ENCODE measurements at regions not wholly inside any gene's neighbourhood (a gene's known extent, or its start where the extent isn't known, plus 50 kb on each side); places are given as distances from the start of the nearest gene placed in this dataset.

DNA sequence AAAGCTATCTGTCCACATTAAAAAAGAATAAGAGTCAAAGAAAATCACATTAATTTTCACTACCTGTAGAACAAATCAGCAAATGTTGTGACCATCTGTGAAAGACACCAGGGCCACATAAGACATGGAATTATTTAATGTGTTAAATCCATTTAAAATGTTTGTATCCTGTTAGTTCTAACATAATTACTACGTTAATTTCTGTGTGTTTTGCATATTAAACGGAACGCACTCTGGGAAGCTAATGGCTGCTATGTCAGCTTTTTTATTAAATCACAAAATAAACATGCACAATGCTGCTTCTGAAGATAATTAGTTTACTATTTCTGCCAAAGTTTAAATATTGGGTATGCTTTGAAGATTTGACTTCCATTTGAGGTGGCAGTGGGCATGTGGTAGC, 1061.2 kb downstream of the CDH11 start (continued):
- TF ChIP-seq, protein P1, sequence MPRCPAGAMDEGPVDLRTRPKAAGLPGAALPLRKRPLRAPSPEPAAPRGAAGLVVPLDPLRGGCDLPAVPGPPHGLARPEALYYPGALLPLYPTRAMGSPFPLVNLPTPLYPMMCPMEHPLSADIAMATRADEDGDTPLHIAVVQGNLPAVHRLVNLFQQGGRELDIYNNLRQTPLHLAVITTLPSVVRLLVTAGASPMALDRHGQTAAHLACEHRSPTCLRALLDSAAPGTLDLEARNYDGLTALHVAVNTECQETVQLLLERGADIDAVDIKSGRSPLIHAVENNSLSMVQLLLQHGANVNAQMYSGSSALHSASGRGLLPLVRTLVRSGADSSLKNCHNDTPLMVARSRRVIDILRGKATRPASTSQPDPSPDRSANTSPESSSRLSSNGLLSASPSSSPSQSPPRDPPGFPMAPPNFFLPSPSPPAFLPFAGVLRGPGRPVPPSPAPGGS (IDR thresholded peaks at IDR 0.05; ENCODE audit: borderline replicate concordance, insufficient read depth, low read depth, low read length, poor library complexity, severe bottlenecking) = no peak
- TF ChIP-seq SIX5 (IDR thresholded peaks at IDR 0.05; ENCODE audit: low read depth, low read length, severe bottlenecking) = no peak
- no peak for TF ChIP-seq ZNF217 (IDR thresholded peaks at IDR 0.05)
- TF ChIP-seq, protein P2, sequence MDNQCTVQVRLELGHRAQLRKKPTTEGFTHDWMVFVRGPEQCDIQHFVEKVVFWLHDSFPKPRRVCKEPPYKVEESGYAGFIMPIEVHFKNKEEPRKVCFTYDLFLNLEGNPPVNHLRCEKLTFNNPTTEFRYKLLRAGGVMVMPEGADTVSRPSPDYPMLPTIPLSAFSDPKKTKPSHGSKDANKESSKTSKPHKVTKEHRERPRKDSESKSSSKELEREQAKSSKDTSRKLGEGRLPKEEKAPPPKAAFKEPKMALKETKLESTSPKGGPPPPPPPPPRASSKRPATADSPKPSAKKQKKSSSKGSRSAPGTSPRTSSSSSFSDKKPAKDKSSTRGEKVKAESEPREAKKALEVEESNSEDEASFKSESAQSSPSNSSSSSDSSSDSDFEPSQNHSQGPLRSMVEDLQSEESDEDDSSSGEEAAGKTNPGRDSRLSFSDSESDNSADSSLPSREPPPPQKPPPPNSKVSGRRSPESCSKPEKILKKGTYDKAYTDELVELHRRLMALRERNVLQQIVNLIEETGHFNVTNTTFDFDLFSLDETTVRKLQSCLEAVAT (IDR thresholded peaks at IDR 0.05) = no peak

DNA sequence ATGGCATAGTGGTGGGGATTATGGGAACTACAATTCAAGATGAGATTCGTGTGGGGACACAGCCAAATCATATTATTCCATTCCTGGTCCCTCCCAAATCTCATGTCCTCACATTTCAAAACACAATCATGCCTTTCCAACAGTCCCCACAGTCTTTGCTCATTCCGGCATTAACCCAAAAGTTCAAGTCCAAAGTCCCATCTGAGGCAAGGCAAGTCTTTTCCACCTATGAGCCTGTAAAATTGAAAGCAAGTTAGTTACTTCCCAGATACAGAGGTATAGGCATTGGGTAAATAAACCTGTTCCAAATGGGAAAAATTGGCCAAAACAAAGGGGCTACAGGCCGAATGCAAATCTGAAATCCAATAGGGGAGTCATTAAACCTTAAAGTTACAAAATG, 1063.2 kb downstream of the CDH11 start:
- POLR2A ChIA-PET = no interaction called here
- Histone ChIP-seq H3K79me2 (ENCODE audit: control insufficient read depth, insufficient read depth, low read length) (no peaks in the 10 kb centered on the region), H2AFZ (ENCODE audit: control insufficient read depth, low read depth, low read length) (no peak overlapping the region), H3K27ac (ENCODE audit: control insufficient read depth, insufficient read depth) (no peak overlapping the region), H3K4me3 (no peak overlapping the region), H3K9ac (ENCODE audit: control insufficient read depth, insufficient read depth, low read length) (no peak overlapping the region), H3K4me2 (ENCODE audit: control insufficient read depth, insufficient read depth) (no peak overlapping the region), H3K9me3 (replicated peaks; ENCODE audit: control insufficient read depth, insufficient read depth, low read length) (no peaks in the 10 kb centered on the region), H3K4me1 (ENCODE audit: control insufficient read depth, insufficient read depth, low read length) (no peaks in the 10 kb centered on the region), H4K20me1 (ENCODE audit: control insufficient read depth, insufficient read depth) (no peaks in the 10 kb centered on the region), H3K36me3 (ENCODE audit: control insufficient read depth in 2 of 2, insufficient read depth in 2 of 2, low read length in 1 of 2) (no peaks in the 10 kb centered on the region), H3K27me3 (replicated peaks in 1 of 2; ENCODE audit: control insufficient read depth in 2 of 2, insufficient read depth in 2 of 2, low read length in 1 of 2) (no peaks in the 10 kb centered on the region)
- FAIRE-seq (no peak), ATAC-seq (no peak), DNase-seq (ENCODE audit: low read depth, low spot score) (no peak)
- WGBS (ENCODE audit: insufficient coverage, insufficient replicate concordance, low lambda C conversion rate, missing lambda C conversion rate) = 26% methylated on average over 3 of the region's 3 CpGs
- intact Hi-C loops (cut with micrococcal nuclease; ENCODE audit: unreplicated experiment) (no loop called here), in situ Hi-C loops (cut with MboI) (no loop called here)
- RAD21 ChIA-PET (ENCODE audit: unreplicated experiment) = no interaction called here
- BruUV-seq (replicated peaks) = no TSS peak
- CTCF ChIA-PET = no interaction called here
- SMC1A ChIA-PET (ENCODE audit: uncharacterized antibody, unreplicated experiment) = no interaction called here
- no peak for TF ChIP-seq SMARCA5 (IDR thresholded peaks at IDR 0.05)
- TF ChIP-seq ZZZ3 (IDR thresholded peaks at IDR 0.05; ENCODE audit: control insufficient read depth, insufficient read length, low read depth) = no peak
- TF ChIP-seq, protein P3, sequence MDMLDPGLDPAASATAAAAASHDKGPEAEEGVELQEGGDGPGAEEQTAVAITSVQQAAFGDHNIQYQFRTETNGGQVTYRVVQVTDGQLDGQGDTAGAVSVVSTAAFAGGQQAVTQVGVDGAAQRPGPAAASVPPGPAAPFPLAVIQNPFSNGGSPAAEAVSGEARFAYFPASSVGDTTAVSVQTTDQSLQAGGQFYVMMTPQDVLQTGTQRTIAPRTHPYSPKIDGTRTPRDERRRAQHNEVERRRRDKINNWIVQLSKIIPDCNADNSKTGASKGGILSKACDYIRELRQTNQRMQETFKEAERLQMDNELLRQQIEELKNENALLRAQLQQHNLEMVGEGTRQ (IDR thresholded peaks at IDR 0.05; ENCODE audit: borderline replicate concordance, low read depth, low read length) = no peak
- no peak for TF ChIP-seq RELB (IDR thresholded peaks at IDR 0.05; ENCODE audit: low read depth)
- no peak for TF ChIP-seq CHD1 (IDR thresholded peaks at IDR 0.05; ENCODE audit: low read depth, low read length)
- no peak for TF ChIP-seq MYC (IDR thresholded peaks at IDR 0.05; ENCODE audit: insufficient read depth, insufficient read length, insufficient replicate concordance, low read length, severe bottlenecking)
- TF ChIP-seq, protein P4, sequence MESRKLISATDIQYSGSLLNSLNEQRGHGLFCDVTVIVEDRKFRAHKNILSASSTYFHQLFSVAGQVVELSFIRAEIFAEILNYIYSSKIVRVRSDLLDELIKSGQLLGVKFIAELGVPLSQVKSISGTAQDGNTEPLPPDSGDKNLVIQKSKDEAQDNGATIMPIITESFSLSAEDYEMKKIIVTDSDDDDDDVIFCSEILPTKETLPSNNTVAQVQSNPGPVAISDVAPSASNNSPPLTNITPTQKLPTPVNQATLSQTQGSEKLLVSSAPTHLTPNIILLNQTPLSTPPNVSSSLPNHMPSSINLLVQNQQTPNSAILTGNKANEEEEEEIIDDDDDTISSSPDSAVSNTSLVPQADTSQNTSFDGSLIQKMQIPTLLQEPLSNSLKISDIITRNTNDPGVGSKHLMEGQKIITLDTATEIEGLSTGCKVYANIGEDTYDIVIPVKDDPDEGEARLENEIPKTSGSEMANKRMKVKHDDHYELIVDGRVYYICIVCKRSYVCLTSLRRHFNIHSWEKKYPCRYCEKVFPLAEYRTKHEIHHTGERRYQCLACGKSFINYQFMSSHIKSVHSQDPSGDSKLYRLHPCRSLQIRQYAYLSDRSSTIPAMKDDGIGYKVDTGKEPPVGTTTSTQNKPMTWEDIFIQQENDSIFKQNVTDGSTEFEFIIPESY (IDR thresholded peaks at IDR 0.05) = no peak
- TF ChIP-seq POU2F2 (IDR thresholded peaks at IDR 0.05; ENCODE audit: borderline replicate concordance, low read depth, low read length) = no peak
- no peak for TF ChIP-seq CEBPB (IDR thresholded peaks at IDR 0.05; ENCODE audit: borderline replicate concordance in 1 of 2, low read depth in 2 of 2, low read length in 2 of 2)
- TF ChIP-seq EP300 (IDR thresholded peaks at IDR 0.05; ENCODE audit: borderline replicate concordance in 1 of 2, control insufficient read depth in 1 of 2, low read depth in 2 of 2, low read length in 2 of 2) = no peak
- TF ChIP-seq KAT2A (conservative IDR thresholded peaks at IDR 0.05; ENCODE audit: control insufficient read depth, low read depth, low read length) = no peak
- no peak for TF ChIP-seq TCF7 (IDR thresholded peaks at IDR 0.05; ENCODE audit: borderline replicate concordance)
